Neural cell (in vitro differentiated cells): ENCODE measurements at regions not wholly inside any gene's neighbourhood (a gene's known extent, or its start where the extent isn't known, plus 50 kb on each side); places are given as distances from the start of the nearest gene placed in this dataset.

ENCODE experiments used
- H2AFZ ChIP-seq: fragments of 200-600, 300-800 bp; sonication (generic), shearing (Covaris generic); 2 replicates; pipeline ENCODE4 v1.6.0; 2014; ENCODE audit warnings: low read depth, mild to moderate bottlenecking, antibody characterized with exemption, low read length, moderate library complexity
- H3F3A ChIP-seq: fragments of 200-600 bp; shearing (Covaris generic); 2 replicates; pipeline ENCODE4 v1.6.1; 2016; ENCODE audit warnings: mild to moderate bottlenecking, moderate library complexity, mixed read lengths, antibody characterized with exemption, low read length; ENCODE audit not compliant: insufficient read depth, poor library complexity, severe bottlenecking
- H3K27ac ChIP-seq: fragments of 200-600, 300-800 bp; sonication (generic), shearing (Covaris generic); 2 replicates; pipeline ENCODE4 v1.5.1; 2014; ENCODE audit warnings: mild to moderate bottlenecking, low read length, moderate library complexity
- H3K27me3 ChIP-seq: fragments of 300-800, 200-600 bp; sonication (generic), shearing (Covaris generic); 2 replicates; pipeline ENCODE4 v1.6.0; 2014; ENCODE audit warnings: mild to moderate bottlenecking, low read depth, low read length, moderate library complexity; ENCODE audit not compliant: insufficient read depth
- H3K36me3 ChIP-seq: fragments of 300-800, 200-600 bp; sonication (generic), shearing (Covaris generic); 2 replicates; pipeline ENCODE4 v1.5.1; 2014; ENCODE audit warnings: mild to moderate bottlenecking, antibody characterized with exemption, low read length, moderate library complexity; ENCODE audit not compliant: insufficient read depth
- H3K4me2 ChIP-seq: fragments of 300-800, 200-600 bp; sonication (generic), shearing (Covaris generic); 2 replicates; pipeline ENCODE4 v1.6.0; 2014; ENCODE audit warnings: mild to moderate bottlenecking, low read length
- H3K4me3 ChIP-seq: fragments of 300-800, 200-600 bp; sonication (generic), shearing (Covaris generic); 2 replicates; pipeline ENCODE4 v1.5.1; 2014; ENCODE audit warnings: mild to moderate bottlenecking, low read length, moderate library complexity
- H3K79me2 ChIP-seq: fragments of 200-600 bp; shearing (Covaris generic); replicated peaks from 2 replicates; pipeline ENCODE4 v1.6.0; 2014; ENCODE audit warnings: mild to moderate bottlenecking, low read length, moderate library complexity; ENCODE audit not compliant: insufficient read depth
- H3K9ac ChIP-seq: fragments of 300-800, 200-600 bp; sonication (generic), shearing (Covaris generic); 2 replicates; pipeline ENCODE4 v1.6.1; 2016; ENCODE audit warnings: mild to moderate bottlenecking, low read length, mixed read lengths
- H3K9me2 ChIP-seq: fragments of 200-600 bp; shearing (Covaris generic); 2 replicates; pipeline ENCODE4 v1.6.1; 2016; ENCODE audit warnings: mild to moderate bottlenecking, low read length, mixed read lengths; ENCODE audit not compliant: insufficient read depth
- H3K9me3 ChIP-seq: fragments of 200-600, 300-800 bp; sonication (generic), shearing (Covaris generic); 2 replicates; pipeline ENCODE4 v1.6.1; 2016; ENCODE audit warnings: mild to moderate bottlenecking, mixed run types, low read length, moderate library complexity, mixed read lengths
- H4K20me1 ChIP-seq: fragments of 200-600 bp; shearing (Covaris generic); 2 replicates; pipeline ENCODE4 v1.6.1; 2016; ENCODE audit warnings: mild to moderate bottlenecking, mixed run types; ENCODE audit not compliant: insufficient read depth
- EP300 ChIP-seq: fragments of 450-650 bp; conservative IDR thresholded peaks from 2 replicates; pipeline ENCODE4 v1.6.1; 2014; ENCODE audit warnings: antibody characterized with exemption, mild to moderate bottlenecking, moderate library complexity; ENCODE audit not compliant: poor library complexity, severe bottlenecking
- EZH2 ChIP-seq: fragments of 200-600, 300-800 bp; shearing (Covaris generic), sonication (generic); IDR thresholded peaks from 2 replicates; pipeline ENCODE4 v1.6.1; 2014; ENCODE audit warnings: antibody characterized with exemption, low read length, borderline replicate concordance, mild to moderate bottlenecking; ENCODE audit not compliant: insufficient read depth, poor library complexity, severe bottlenecking
- MXI1 ChIP-seq: fragments of 450-650 bp; conservative IDR thresholded peaks from 2 replicates; pipeline ENCODE4 v1.6.1; 2014; ENCODE audit warnings: antibody characterized with exemption, mild to moderate bottlenecking; ENCODE audit not compliant: poor library complexity, severe bottlenecking
- POLR2AphosphoS5 ChIP-seq: IDR thresholded peaks from 2 replicates; pipeline ENCODE4 v1.6.1; 2012
- RAD21 ChIP-seq: fragments of 450-650 bp; conservative IDR thresholded peaks from 2 replicates; pipeline ENCODE4 v1.6.1; 2014; ENCODE audit warnings: antibody characterized with exemption, mild to moderate bottlenecking, moderate library complexity
- SMC3 ChIP-seq: fragments of 450-650 bp; conservative IDR thresholded peaks from 2 replicates; pipeline ENCODE4 v1.6.1; 2014; ENCODE audit warnings: antibody characterized with exemption, mild to moderate bottlenecking, moderate library complexity; ENCODE audit not compliant: poor library complexity
- TAF1 ChIP-seq: IDR thresholded peaks from 2 replicates; pipeline ENCODE4 v1.6.1; 2012; ENCODE audit warnings: low read depth
- TF ChIP-seq, protein P1 (sequence below): IDR thresholded peaks from 2 replicates; pipeline ENCODE4 v1.6.1; 2012; ENCODE audit warnings: borderline replicate concordance
- TF ChIP-seq, protein P2 (sequence below): fragments of 450-650 bp; IDR thresholded peaks from 2 replicates; pipeline ENCODE4 v1.5.1; 2014; ENCODE audit warnings: antibody characterized with exemption, mild to moderate bottlenecking, moderate library complexity; ENCODE audit not compliant: poor library complexity, severe bottlenecking

DNA sequence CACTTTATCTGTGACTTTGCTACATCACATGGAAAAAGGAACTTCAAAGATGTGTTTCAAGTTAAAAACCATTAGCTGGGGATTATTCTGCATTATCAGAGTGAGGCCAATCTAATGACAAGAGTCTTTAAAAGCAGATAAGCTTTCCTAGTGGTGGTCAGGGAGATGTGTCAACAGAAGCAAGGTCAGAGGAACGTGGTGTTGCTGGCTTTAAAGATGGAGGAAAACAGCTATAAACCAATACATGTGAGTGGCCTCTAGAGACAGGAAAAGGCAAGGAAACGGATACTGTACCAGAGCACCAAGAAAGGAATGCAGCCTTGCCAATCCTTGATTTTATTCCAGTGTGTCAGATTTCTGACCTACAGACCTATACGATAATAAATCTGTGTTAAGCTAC lies 204.2 kb downstream of the TAF11L14 start:
- Histone ChIP-seq H3K9me2 (no peaks in the 10 kb centered on the region), H3K9ac (no peak overlapping the region), H3K4me3 (no peak overlapping the region), H3F3A (no peaks in the 10 kb centered on the region), H3K27me3 (no peaks in the 10 kb centered on the region), H3K79me2 (no peaks in the 10 kb centered on the region), H3K9me3 (no peaks in the 10 kb centered on the region), H2AFZ (no peak overlapping the region), H3K27ac (no peak overlapping the region), H3K4me2 (no peak overlapping the region), H3K36me3 (no peaks in the 10 kb centered on the region), H4K20me1 (no peaks in the 10 kb centered on the region)
- TF ChIP-seq SMC3 (no peak), TAF1 (no peak), POLR2AphosphoS5 (no peak), EP300 (no peak)

DNA sequence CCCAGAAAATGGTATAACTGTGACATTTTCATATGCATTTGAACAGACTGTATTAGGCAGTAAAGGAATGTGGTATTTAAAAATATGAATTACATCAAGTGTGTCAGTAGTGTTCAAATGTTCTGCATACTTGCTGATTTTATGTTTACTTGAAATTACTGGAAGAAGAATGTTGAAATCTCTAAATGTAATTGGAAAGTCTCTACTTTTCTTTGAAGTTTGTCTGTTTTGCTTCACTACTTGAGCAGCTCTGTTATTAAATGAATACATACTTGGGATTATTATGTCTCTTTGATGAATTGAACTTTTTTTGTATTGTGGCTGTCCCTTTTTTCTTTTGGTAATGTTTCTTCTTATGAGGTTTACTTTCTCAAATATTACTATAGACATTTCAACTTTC lies 205.6 kb downstream of the TAF11L14 start:
- H3K9ac ChIP-seq: no peak overlapping the region
- H3K4me3 ChIP-seq: no peak overlapping the region
- no peaks in the 10 kb centered on the region for H4K20me1 ChIP-seq
- H3K9me3 ChIP-seq: no peaks in the 10 kb centered on the region
- no peaks in the 10 kb centered on the region for H3K27me3 ChIP-seq
- no peaks in the 10 kb centered on the region for H3F3A ChIP-seq
- no peak overlapping the region for H3K27ac ChIP-seq
- TF ChIP-seq EZH2 (no peak), POLR2AphosphoS5 (no peak), TAF1 (no peak), MXI1 (no peak), EP300 (no peak), SMC3 (no peak), RAD21 (no peak)
- TF ChIP-seq, protein P1, sequence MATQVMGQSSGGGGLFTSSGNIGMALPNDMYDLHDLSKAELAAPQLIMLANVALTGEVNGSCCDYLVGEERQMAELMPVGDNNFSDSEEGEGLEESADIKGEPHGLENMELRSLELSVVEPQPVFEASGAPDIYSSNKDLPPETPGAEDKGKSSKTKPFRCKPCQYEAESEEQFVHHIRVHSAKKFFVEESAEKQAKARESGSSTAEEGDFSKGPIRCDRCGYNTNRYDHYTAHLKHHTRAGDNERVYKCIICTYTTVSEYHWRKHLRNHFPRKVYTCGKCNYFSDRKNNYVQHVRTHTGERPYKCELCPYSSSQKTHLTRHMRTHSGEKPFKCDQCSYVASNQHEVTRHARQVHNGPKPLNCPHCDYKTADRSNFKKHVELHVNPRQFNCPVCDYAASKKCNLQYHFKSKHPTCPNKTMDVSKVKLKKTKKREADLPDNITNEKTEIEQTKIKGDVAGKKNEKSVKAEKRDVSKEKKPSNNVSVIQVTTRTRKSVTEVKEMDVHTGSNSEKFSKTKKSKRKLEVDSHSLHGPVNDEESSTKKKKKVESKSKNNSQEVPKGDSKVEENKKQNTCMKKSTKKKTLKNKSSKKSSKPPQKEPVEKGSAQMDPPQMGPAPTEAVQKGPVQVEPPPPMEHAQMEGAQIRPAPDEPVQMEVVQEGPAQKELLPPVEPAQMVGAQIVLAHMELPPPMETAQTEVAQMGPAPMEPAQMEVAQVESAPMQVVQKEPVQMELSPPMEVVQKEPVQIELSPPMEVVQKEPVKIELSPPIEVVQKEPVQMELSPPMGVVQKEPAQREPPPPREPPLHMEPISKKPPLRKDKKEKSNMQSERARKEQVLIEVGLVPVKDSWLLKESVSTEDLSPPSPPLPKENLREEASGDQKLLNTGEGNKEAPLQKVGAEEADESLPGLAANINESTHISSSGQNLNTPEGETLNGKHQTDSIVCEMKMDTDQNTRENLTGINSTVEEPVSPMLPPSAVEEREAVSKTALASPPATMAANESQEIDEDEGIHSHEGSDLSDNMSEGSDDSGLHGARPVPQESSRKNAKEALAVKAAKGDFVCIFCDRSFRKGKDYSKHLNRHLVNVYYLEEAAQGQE: no peak
- TF ChIP-seq, protein P2, sequence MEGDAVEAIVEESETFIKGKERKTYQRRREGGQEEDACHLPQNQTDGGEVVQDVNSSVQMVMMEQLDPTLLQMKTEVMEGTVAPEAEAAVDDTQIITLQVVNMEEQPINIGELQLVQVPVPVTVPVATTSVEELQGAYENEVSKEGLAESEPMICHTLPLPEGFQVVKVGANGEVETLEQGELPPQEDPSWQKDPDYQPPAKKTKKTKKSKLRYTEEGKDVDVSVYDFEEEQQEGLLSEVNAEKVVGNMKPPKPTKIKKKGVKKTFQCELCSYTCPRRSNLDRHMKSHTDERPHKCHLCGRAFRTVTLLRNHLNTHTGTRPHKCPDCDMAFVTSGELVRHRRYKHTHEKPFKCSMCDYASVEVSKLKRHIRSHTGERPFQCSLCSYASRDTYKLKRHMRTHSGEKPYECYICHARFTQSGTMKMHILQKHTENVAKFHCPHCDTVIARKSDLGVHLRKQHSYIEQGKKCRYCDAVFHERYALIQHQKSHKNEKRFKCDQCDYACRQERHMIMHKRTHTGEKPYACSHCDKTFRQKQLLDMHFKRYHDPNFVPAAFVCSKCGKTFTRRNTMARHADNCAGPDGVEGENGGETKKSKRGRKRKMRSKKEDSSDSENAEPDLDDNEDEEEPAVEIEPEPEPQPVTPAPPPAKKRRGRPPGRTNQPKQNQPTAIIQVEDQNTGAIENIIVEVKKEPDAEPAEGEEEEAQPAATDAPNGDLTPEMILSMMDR: no peak
- no peak overlapping the region for H2AFZ ChIP-seq
- H3K4me2 ChIP-seq: no peak overlapping the region
- no peaks in the 10 kb centered on the region for H3K9me2 ChIP-seq
- H3K36me3 ChIP-seq: no peaks in the 10 kb centered on the region
- H3K79me2 ChIP-seq: no peaks in the 10 kb centered on the region

DNA sequence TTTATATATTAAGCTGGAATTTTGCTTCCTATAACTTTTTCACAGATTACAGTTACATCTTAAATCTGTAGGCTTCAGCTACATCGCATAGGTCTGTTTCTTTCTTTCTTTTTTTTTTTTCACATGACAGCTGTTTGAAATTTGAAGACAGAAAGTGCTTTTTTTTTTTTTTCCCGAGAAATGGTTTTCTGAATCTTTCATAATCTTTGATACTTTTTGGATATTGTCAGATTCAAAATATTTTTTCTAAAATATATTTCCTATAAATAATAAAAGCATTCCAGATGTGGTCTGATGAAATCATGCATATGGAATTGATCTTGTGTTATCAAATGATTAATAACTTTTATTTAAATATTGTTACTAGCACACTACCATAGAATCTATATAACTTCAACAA lies 212.2 kb downstream of the TAF11L14 start:
- H2AFZ ChIP-seq: no peak overlapping the region
- no peaks in the 10 kb centered on the region for H3K9me3 ChIP-seq
- H3K36me3 ChIP-seq: no peaks in the 10 kb centered on the region
- H4K20me1 ChIP-seq: no peaks in the 10 kb centered on the region
- no peak overlapping the region for H3K9ac ChIP-seq
- H3K27ac ChIP-seq: no peak overlapping the region
- no peak for TF ChIP-seq EZH2
- TF ChIP-seq RAD21: no peak
- no peak for TF ChIP-seq POLR2AphosphoS5
- TF ChIP-seq MXI1: no peak
- TF ChIP-seq, protein P1: no peak
- TF ChIP-seq SMC3: no peak
- TF ChIP-seq, protein P2: no peak
- TF ChIP-seq EP300: no peak
- TF ChIP-seq TAF1: no peak
- H3K4me3 ChIP-seq: no peak overlapping the region
- H3K79me2 ChIP-seq: no peaks in the 10 kb centered on the region
- no peaks in the 10 kb centered on the region for H3F3A ChIP-seq
- no peaks in the 10 kb centered on the region for H3K9me2 ChIP-seq
- H3K27me3 ChIP-seq: no peaks in the 10 kb centered on the region
- H3K4me2 ChIP-seq: no peak overlapping the region
